GM12878 (cell line): ENCODE measurements at regions not wholly inside any gene's neighbourhood (a gene's known extent, or its start where the extent isn't known, plus 50 kb on each side); places are given as distances from the start of the nearest gene placed in this dataset.

Source experiments
- CHD4 ChIP-seq: fragments of 200-600 bp; sonication (generic); IDR thresholded peaks from 2 replicates; pipeline ENCODE4 v1.6.1; 2016; ENCODE audit warnings: mild to moderate bottlenecking
- CREB1 ChIP-seq: IDR thresholded peaks from 2 replicates; pipeline ENCODE4 v1.6.1; 2012; ENCODE audit warnings: low read depth, mild to moderate bottlenecking, inconsistent platforms
- POLR2AphosphoS5 ChIP-seq: IDR thresholded peaks from 2 replicates; pipeline ENCODE4 v1.6.1; 2011; ENCODE audit warnings: mild to moderate bottlenecking, low read length, inconsistent platforms
- TF ChIP-seq, protein P1 (sequence below): IDR thresholded peaks from 2 replicates; pipeline ENCODE4 v1.6.1; 2011; ENCODE audit warnings: borderline replicate concordance, low read depth, mild to moderate bottlenecking, moderate library complexity, mixed read lengths, low read length; ENCODE audit not compliant: insufficient read depth; ENCODE audit errors: extremely low read length
- TF ChIP-seq, protein P2 (sequence below), 3 experiments: IDR thresholded peaks in 2 of 3; conservative IDR thresholded peaks in 1 of 3; 2 replicates each; pipeline ENCODE4 v1.5.1; 2011; ENCODE audit warnings: low read depth in 3 of 3, low read length in 3 of 3, mild to moderate bottlenecking in 3 of 3, control low read depth in 2 of 3, moderate library complexity in 2 of 3, inconsistent platforms in 1 of 3, mixed read lengths in 1 of 3; ENCODE audit not compliant: control insufficient read depth in 2 of 3, insufficient read depth in 1 of 3; ENCODE audit errors: extremely low read depth in 1 of 3

DNA sequence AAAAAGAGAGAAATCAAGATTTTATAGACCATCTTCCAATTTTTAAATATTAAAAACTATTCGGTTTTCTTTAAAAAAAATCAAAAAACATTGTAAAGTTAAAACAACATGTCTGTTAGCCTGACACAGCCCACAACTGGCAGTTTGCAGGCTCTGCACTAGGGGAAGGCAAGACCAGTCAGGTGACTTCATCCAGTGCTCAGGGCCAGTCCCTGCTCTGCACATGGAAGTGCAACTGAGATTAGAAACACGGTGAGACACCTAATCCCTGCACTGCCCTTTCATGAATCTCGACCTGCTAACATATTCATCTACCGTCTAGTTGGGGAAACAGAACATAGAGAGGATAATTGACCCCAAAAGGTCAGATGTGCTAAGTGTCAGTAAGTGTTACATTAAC is 135.2 kb downstream of the BARD1 start:
- TF ChIP-seq CHD4 (no peak), POLR2AphosphoS5 (no peak), CREB1 (no peak)
- TF ChIP-seq, protein P1, sequence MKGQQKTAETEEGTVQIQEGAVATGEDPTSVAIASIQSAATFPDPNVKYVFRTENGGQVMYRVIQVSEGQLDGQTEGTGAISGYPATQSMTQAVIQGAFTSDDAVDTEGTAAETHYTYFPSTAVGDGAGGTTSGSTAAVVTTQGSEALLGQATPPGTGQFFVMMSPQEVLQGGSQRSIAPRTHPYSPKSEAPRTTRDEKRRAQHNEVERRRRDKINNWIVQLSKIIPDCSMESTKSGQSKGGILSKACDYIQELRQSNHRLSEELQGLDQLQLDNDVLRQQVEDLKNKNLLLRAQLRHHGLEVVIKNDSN, result no peak
- TF ChIP-seq, protein P2, sequence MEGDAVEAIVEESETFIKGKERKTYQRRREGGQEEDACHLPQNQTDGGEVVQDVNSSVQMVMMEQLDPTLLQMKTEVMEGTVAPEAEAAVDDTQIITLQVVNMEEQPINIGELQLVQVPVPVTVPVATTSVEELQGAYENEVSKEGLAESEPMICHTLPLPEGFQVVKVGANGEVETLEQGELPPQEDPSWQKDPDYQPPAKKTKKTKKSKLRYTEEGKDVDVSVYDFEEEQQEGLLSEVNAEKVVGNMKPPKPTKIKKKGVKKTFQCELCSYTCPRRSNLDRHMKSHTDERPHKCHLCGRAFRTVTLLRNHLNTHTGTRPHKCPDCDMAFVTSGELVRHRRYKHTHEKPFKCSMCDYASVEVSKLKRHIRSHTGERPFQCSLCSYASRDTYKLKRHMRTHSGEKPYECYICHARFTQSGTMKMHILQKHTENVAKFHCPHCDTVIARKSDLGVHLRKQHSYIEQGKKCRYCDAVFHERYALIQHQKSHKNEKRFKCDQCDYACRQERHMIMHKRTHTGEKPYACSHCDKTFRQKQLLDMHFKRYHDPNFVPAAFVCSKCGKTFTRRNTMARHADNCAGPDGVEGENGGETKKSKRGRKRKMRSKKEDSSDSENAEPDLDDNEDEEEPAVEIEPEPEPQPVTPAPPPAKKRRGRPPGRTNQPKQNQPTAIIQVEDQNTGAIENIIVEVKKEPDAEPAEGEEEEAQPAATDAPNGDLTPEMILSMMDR (IDR thresholded peaks at IDR 0.05 in 2 of 3, conservative IDR thresholded peaks at IDR 0.05 in 1 of 3; ENCODE audit: control insufficient read depth in 2 of 3, extremely low read depth in 1 of 3, insufficient read depth in 1 of 3, low read depth in 3 of 3, low read length in 3 of 3), result no peak
